ENCODE measurements at regions not wholly inside any gene's neighbourhood (a gene's known extent, or its start where the extent isn't known, plus 50 kb on each side); places are given as distances from the start of the nearest gene placed in this dataset.
"Not testable (repeated sequence)": the region's sequence is repeated elsewhere in the genome, so short reads cannot be mapped to it uniquely, and the experiment has no call there.

DNA sequence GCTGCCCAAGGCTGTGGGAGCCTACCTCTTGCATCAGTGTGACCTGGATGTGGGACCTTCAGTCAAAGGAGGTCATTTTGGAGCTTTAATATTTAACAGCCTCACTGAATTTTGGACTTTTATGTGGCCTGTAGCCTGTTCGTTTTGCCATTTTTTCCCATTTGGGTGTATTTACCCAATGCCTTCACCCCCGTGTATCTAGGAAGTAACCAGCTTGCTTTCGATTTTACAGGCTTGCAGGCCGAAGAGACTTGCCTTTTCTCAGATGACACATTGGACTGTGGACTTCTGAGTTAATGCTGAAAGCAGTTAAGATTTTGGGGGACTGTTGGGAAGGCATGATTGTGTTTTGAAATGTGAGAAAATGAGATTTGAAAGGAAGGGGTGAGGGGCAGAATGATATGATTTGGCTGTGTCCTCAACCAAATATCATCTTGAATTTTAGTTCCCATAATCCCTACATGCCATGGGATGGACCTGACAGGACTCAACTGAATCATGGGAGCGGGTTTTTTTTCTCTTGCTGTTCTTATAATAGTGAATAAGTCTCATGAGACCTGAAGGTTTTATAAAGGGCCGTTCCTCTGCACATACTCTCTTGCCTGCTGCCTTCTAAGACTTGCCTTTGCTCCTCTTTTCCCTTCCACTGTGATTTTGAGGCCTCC, 324.6 kb downstream of the UBE2NL start:
- TF ChIP-seq, protein P1, sequence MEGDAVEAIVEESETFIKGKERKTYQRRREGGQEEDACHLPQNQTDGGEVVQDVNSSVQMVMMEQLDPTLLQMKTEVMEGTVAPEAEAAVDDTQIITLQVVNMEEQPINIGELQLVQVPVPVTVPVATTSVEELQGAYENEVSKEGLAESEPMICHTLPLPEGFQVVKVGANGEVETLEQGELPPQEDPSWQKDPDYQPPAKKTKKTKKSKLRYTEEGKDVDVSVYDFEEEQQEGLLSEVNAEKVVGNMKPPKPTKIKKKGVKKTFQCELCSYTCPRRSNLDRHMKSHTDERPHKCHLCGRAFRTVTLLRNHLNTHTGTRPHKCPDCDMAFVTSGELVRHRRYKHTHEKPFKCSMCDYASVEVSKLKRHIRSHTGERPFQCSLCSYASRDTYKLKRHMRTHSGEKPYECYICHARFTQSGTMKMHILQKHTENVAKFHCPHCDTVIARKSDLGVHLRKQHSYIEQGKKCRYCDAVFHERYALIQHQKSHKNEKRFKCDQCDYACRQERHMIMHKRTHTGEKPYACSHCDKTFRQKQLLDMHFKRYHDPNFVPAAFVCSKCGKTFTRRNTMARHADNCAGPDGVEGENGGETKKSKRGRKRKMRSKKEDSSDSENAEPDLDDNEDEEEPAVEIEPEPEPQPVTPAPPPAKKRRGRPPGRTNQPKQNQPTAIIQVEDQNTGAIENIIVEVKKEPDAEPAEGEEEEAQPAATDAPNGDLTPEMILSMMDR (IDR thresholded peaks at IDR 0.05) = not testable (repeated sequence)
- TF ChIP-seq POLR2AphosphoS5 (IDR thresholded peaks at IDR 0.05; ENCODE audit: insufficient read depth in 1 of 2, low read depth in 1 of 2) = not testable (repeated sequence)
